GM23338 (cell line): ENCODE measurements at regions not wholly inside any gene's neighbourhood (a gene's known extent, or its start where the extent isn't known, plus 50 kb on each side); places are given as distances from the start of the nearest gene placed in this dataset.

Experiments used
- CREB1 ChIP-seq: fragments of 250-450 bp; sonication (Bioruptor Pico); IDR thresholded peaks from 2 replicates; pipeline ENCODE4 v1.5.0; 2020; ENCODE audit warnings: low read depth, mild to moderate bottlenecking, moderate library complexity
- CTCF ChIP-seq, 2 experiments: fragments of 200-600 bp in 1 of 2; sonication (generic) in 1 of 2; conservative IDR thresholded peaks; 2 replicates each; pipeline versions ENCODE4 v1.5.1 to v1.6.1; 2016 to 2017; ENCODE audit warnings: antibody characterized with exemption in 2 of 2, low read depth in 2 of 2, mild to moderate bottlenecking in 2 of 2, moderate library complexity in 1 of 2
- POLR2AphosphoS5 ChIP-seq: IDR thresholded peaks from 2 replicates; pipeline ENCODE4 v1.6.1; 2016; ENCODE audit warnings: antibody characterized with exemption, low read depth
- STAT1 ChIP-seq: IDR thresholded peaks from one replicate; pipeline ENCODE4 v1.6.1; 2016; ENCODE audit warnings: antibody characterized with exemption; ENCODE audit not compliant: unreplicated experiment

GRCh38 chr5:84506625-84507024 is 121.9 kb upstream of the EDIL3 start:
- TF ChIP-seq CTCF (conservative IDR thresholded peaks at IDR 0.05; ENCODE audit: low read depth in 2 of 2) (no peak), CREB1 (CRISPR knock-in tag) (no peak), POLR2AphosphoS5 (no peak), STAT1 (no peak)
